ENCODE measurements at regions not wholly inside any gene's neighbourhood (a gene's known extent, or its start where the extent isn't known, plus 50 kb on each side); places are given as distances from the start of the nearest gene placed in this dataset.
"Not testable (repeated sequence)": the region's sequence is repeated elsewhere in the genome, so short reads cannot be mapped to it uniquely, and the experiment has no call there.

- DNase-seq, result no peak
Observed at GRCh38 chr1:10942542-10942912, 69.9 kb upstream of the TARDBP start.

GRCh38 chr1:10943041-10943440 lies 69.4 kb upstream of the TARDBP start:
- no peak for DNase-seq

GRCh38 chr1:10943991-10944730 lies 68.3 kb upstream of the TARDBP start:
- DNase-seq, result no peak

GRCh38 chr1:10945991-10946509 lies 66.4 kb upstream of the TARDBP start:
- DNase-seq, result no peak

GRCh38 chr1:10947181-10947580 lies 65.3 kb upstream of the TARDBP start:
- DNase-seq, result no peak

- no peak for DNase-seq
Observed at GRCh38 chr1:10947691-10948462, 64.6 kb upstream of the TARDBP start.

- DNase-seq, result no peak
Observed at GRCh38 chr1:10948463-10948775, 64.0 kb upstream of the TARDBP start.

- no peak for DNase-seq
Observed at GRCh38 chr1:10950316-10951172, 61.9 kb upstream of the TARDBP start.

GRCh38 chr1:10951298-10951697 lies 61.2 kb upstream of the TARDBP start:
- DNase-seq, result not testable (repeated sequence)

- no peak for DNase-seq
Observed at GRCh38 chr1:10951961-10952360, 60.5 kb upstream of the TARDBP start.

- no peak for DNase-seq
Observed at GRCh38 chr1:10953505-10954193, 58.8 kb upstream of the TARDBP start.

GRCh38 chr1:10957133-10957532 lies 55.3 kb upstream of the TARDBP start:
- DNase-seq, result no peak

GRCh38 chr1:10958614-10959013 lies 53.8 kb upstream of the TARDBP start:
- no peak for DNase-seq

GRCh38 chr1:10960411-10961299 lies 51.8 kb upstream of the TARDBP start:
- DNase-seq, result peak; percentile 62

- DNase-seq, result no peak
Observed at GRCh38 chr1:10961300-10961833, 51.1 kb upstream of the TARDBP start.

GRCh38 chr1:10962483-10962882 lies 50.0 kb upstream of the TARDBP start:
- no peak for DNase-seq
